ENCODE measurements at regions not wholly inside any gene's neighbourhood (a gene's known extent, or its start where the extent isn't known, plus 50 kb on each side); places are given as distances from the start of the nearest gene placed in this dataset.

GRCh38 chr22:48167238-48167637, 1404.8 kb downstream of the TBC1D22A start:
- no peak for DNase-seq (ENCODE audit: low spot score)

GRCh38 chr22:48161298-48161697, 1398.8 kb downstream of the TBC1D22A start:
- no peak for DNase-seq (ENCODE audit: low spot score)

DNA sequence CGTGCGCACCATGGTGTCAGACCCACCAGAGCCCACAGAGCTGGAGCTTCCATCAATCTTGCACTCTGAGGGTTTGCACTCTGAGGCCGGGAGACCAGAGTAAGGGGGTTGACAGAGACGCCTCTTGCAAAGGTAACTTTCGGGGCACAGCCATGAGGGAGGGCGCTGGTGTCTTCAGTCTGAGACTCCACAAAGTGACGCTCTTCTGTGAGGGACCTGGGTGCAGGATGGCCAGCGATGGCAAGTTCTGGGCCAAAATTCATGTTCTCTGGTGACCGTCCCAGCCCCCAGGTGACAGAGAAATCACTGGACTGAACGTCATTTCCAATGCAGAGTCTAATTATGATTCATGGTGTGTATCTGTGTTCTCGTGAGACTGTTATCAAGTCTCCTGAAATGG, 1395.2 kb downstream of the TBC1D22A start:
- DNase-seq (ENCODE audit: low spot score) = no peak

DNA sequence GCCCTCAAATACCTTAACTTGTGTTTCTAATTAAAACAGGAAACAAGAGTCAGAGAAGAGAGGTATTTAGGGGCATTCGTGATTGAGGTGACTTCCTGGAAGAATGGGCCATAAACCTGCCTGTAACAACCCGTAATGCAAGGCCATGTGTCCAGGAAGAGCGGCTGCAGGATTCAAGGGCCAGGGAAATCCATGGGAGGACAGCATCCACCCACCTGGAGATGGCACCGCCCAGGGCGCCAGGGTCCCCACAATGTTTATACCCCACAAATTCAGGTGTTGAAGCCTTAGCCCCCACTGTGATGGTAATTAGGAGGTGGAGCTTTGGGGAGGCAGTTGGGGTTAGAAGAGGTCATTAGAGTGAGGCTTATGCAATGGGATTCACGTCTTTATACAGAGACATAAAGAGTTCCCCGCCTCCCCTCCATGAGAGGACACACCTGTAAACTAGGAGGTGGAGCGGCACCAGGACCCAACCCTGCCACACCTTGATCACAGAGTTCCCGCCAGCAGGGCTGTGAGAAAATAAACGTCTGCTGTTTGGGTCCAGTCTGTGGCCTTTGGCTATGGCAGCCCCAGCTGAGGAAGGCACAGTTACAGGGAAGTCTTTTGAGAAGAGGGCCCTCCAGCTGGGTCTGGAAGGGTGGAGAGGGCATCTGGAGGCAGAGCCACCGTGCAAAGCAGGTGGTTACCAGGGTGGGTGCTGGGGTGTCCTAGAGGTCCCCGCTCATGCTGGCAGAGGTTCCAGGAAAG, 1394.3 kb downstream of the TBC1D22A start:
- no peak for DNase-seq (ENCODE audit: low spot score)

GRCh38 chr22:48155446-48155845, 1393.0 kb downstream of the TBC1D22A start:
- no peak for DNase-seq (ENCODE audit: low spot score)

DNA sequence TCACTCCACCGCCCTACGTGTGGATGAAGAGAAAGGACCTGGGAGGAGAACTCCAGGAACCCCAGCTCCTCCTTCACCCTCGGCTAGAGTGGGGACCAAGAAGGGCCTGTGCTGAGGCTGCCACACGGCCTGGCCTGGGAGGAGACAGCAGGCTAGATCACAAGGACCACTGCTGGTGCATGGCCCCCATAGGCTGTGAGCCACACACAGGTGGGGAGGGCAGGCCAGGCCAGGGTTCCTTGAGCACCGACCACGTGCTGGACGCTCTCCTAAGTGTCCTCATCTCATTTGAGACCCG, 1392.4 kb downstream of the TBC1D22A start:
- DNase-seq (ENCODE audit: low spot score) = no peak

- DNase-seq (ENCODE audit: low spot score) = no peak
Observed at GRCh38 chr22:48154169-48154942, 1391.9 kb downstream of the TBC1D22A start.

GRCh38 chr22:48153726-48154125, 1391.3 kb downstream of the TBC1D22A start:
- DNase-seq (ENCODE audit: low spot score) = no peak

DNA sequence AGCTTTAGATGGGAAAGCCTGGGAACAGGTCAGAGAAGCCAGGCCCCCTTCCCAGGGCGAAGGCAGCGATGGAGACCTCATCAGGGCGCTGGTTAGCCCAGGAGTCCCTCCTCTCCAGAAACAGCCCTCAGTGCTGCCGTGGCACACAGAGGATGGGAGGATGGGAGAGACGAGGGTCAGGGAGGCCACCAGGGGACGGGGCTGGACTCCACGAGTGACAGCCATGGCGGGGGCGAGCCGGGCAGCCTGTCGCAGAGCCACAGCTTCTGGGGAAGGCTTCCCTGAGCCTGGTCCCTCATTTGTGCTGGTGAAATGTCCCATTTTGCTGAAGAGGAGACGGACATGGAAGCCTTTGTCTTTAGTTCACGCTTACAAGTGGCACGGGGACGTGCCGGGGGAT, 1390.5 kb downstream of the TBC1D22A start:
- DNase-seq (ENCODE audit: low spot score) = no peak

- DNase-seq (ENCODE audit: low spot score) = no peak
Observed at GRCh38 chr22:48152164-48152775, 1389.8 kb downstream of the TBC1D22A start.

DNA sequence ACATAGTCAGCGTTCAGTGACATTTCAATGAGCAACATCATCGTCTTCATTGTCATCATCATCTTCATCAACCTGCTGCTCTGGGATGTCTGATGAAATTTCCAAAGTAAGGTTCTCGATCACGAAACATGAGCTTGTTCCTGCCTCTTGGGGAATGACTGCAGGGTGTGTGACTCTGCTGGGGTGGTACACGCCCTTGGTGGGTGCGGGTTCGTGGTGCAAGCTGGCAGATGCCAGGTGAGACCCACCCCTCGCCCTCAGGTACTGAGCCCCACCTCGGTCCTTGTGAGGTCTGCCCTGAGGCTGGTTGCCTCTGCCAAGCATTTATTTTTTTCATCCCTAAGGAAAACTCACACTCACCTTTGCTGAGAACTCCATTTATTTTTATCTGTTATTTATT, 1389.2 kb downstream of the TBC1D22A start:
- DNase-seq (ENCODE audit: low spot score) = no peak

- DNase-seq (ENCODE audit: low spot score) = no peak
Observed at GRCh38 chr22:48147831-48148230, 1385.4 kb downstream of the TBC1D22A start.

GRCh38 chr22:48147404-48147803, 1385.0 kb downstream of the TBC1D22A start:
- DNase-seq (ENCODE audit: low spot score) = no peak

- no peak for DNase-seq (ENCODE audit: low spot score)
Observed at GRCh38 chr22:48146426-48146825, 1384.0 kb downstream of the TBC1D22A start.

DNA sequence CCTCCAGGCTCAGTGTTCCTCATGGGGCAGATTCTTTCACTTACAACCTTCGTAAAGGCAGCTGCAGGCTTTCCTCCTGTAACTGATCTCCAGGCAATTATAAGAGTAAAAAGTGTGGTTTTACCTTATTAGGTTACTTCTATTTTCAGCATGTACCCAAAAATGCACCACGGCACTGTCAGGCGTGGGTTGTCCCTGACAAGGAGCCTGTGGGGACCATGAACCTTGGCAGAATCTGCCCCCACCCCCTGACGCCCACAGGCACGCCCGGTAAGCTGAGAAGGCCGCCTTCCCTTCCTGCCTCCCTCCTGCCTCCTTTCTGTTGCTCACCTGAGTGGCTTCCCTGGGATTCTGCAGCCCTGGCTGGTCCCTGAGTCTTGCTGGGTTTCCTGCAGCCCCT, 1383.3 kb downstream of the TBC1D22A start:
- DNase-seq (ENCODE audit: low spot score) = no peak

GRCh38 chr22:48144318-48144717, 1381.9 kb downstream of the TBC1D22A start:
- DNase-seq (ENCODE audit: low spot score) = no peak

GRCh38 chr22:48143856-48144255, 1381.4 kb downstream of the TBC1D22A start:
- no peak for DNase-seq (ENCODE audit: low spot score)

DNA sequence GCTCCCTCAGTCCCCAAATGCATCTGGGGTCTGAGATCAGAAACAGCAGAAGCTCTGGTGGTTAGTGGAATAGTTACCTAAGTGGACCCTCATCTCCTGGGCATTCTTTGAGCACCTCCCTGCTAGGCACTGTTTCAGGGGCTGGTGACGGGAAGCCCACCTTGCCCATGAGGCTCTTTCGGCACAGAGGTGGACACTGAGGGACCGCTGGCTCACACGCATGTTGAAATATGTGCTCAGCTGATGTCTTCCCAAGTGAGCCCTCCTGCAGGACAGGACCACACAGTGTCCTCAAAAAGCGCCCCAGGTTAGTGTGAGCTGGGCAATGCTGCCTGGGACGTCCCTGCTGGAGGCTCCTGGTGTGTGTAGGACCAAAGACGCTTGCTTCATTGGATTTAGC, 1379.9 kb downstream of the TBC1D22A start:
- DNase-seq (ENCODE audit: low spot score) = no peak

GRCh38 chr22:48141301-48141700, 1378.9 kb downstream of the TBC1D22A start:
- no peak for DNase-seq (ENCODE audit: low spot score)

DNA sequence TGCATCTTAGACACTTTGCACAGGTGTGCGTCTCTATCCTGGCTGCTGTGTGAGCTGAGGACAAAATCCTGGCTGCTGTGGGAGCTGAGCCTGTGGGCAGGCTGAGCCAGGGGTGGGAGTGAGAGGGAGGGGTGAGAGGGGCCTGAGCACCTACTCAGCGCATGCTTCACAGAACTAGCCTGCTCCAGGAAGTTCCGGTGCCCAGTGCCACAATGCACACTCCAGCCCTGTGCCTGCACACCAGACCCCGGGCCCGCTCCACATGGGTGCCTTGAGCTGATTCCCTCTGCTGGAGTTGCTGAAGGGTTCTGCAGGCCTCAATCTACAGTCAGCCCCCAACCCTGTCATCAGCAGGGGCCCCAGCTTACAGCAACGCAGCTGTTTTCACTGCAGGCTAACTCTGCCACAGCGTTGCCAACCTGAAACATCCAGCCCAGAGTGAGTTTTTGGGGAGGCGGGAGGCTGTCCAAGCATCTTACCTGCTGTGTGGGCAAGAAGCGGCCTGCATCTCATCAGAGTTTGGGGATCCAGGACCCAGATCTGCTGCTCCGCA, 1377.9 kb downstream of the TBC1D22A start:
- DNase-seq (ENCODE audit: low spot score) = no peak

DNA sequence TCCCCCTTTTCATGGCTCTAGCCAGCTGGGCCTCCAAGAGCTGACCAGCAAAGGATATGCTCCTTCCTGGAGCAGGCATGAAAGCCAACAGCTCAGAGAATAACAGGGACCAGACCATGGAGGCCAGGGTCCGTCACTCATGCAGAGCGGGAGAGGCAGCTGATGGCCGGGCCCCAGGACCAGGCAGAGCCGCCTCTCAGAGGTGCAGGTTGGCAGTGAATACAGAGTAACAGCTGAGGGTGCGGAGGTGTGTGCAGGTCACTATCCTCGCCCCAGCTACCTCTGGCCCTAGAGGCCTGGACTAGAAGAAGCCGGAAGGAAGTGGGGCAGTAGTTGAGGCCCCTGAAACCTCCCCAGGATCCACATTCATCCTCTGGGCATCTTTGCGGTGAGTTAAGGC, 1377.3 kb downstream of the TBC1D22A start:
- no peak for DNase-seq (ENCODE audit: low spot score)

DNA sequence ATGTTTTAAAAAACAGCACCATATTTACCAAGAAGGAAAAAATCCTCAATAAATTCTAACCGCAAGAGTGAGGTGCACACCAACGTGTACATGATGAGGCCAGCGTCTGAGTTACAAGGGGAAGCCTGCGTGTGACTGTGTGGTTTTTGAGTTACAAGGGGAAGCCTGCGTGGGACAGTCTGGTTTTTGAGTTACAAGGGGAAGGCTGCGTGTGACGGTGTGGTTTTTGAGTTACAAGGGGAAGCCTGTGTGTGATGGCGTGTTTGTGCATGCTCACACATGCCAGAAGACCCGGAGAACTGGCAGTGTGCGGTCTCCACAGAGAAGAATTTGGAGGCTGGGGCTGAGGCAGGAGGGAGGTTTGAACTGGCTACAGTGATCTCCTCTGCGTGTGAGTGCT, 1376.4 kb downstream of the TBC1D22A start:
- no peak for DNase-seq (ENCODE audit: low spot score)

GRCh38 chr22:48138427-48138826, 1376.0 kb downstream of the TBC1D22A start:
- no peak for DNase-seq (ENCODE audit: low spot score)
